H9 (cell line): ENCODE measurements at regions not wholly inside any gene's neighbourhood (a gene's known extent, or its start where the extent isn't known, plus 50 kb on each side); places are given as distances from the start of the nearest gene placed in this dataset.

Experiments used
- DNase-seq: peaks from one replicate; pipeline ENCODE4 v3.0.0-alpha.2; 2017
- H2AFZ ChIP-seq: one replicate; pipeline ENCODE4 v1.6.1; 2013; ENCODE audit warnings: mild to moderate bottlenecking, low read length, control low read depth, moderate library complexity
- H2AK5ac ChIP-seq: 2 replicates; pipeline ENCODE4 v1.6.1; 2013; ENCODE audit warnings: low read length, control low read depth, mixed read lengths; ENCODE audit not compliant: insufficient read length
- H2BK120ac ChIP-seq: one replicate; pipeline ENCODE4 v1.6.1; 2013; ENCODE audit warnings: low read depth, mild to moderate bottlenecking, low read length, control low read depth, inconsistent platforms; ENCODE audit not compliant: poor library complexity, severe bottlenecking
- H2BK12ac ChIP-seq: 2 replicates; pipeline ENCODE4 v1.6.1; 2013; ENCODE audit warnings: low read length, control low read depth, mixed read lengths, low read depth; ENCODE audit not compliant: insufficient read length
- H2BK15ac ChIP-seq: 2 replicates; pipeline ENCODE4 v1.6.1; 2013; ENCODE audit warnings: low read depth, low read length, control low read depth
- H2BK20ac ChIP-seq: one replicate; pipeline ENCODE4 v1.6.1; 2013; ENCODE audit warnings: low read depth, mild to moderate bottlenecking, low read length, control low read depth, inconsistent platforms; ENCODE audit not compliant: poor library complexity, severe bottlenecking
- H2BK5ac ChIP-seq: 2 replicates; pipeline ENCODE4 v1.6.1; 2013; ENCODE audit warnings: low read length, control low read depth, mixed read lengths; ENCODE audit not compliant: insufficient read length
- H3K14ac ChIP-seq: 2 replicates; pipeline ENCODE4 v1.6.1; 2013; ENCODE audit warnings: low read length, control low read depth; ENCODE audit not compliant: insufficient read depth
- H3K18ac ChIP-seq: 2 replicates; pipeline ENCODE4 v1.6.1; 2013; ENCODE audit warnings: low read depth, mild to moderate bottlenecking, mixed read lengths, low read length, control low read depth; ENCODE audit not compliant: insufficient read length
- H3K23ac ChIP-seq: 2 replicates; pipeline ENCODE4 v1.6.1; 2013; ENCODE audit warnings: low read length, control low read depth, mixed read lengths, low read depth; ENCODE audit not compliant: insufficient read length
- H3K23me2 ChIP-seq: 2 replicates; pipeline ENCODE4 v1.6.1; 2013; ENCODE audit warnings: low read depth, mild to moderate bottlenecking, mixed read lengths, low read length, control low read depth; ENCODE audit not compliant: insufficient read length, poor library complexity, severe bottlenecking
- H3K27ac ChIP-seq: 2 replicates; pipeline ENCODE4 v1.5.1; 2013; ENCODE audit warnings: low read length, control low read depth, mixed read lengths, low read depth; ENCODE audit not compliant: insufficient read length
- H3K27me3 ChIP-seq: 2 replicates; pipeline ENCODE4 v1.6.1; 2013; ENCODE audit warnings: low read length, control low read depth, inconsistent platforms; ENCODE audit not compliant: insufficient read depth
- H3K4ac ChIP-seq: 2 replicates; pipeline ENCODE4 v1.6.1; 2013; ENCODE audit warnings: low read depth, mild to moderate bottlenecking, control low read depth, inconsistent platforms, low read length, moderate library complexity
- H3K4me1 ChIP-seq: 2 replicates; pipeline ENCODE4 v1.6.1; 2013; ENCODE audit warnings: low read length, control low read depth, inconsistent platforms; ENCODE audit not compliant: insufficient read depth
- H3K4me2 ChIP-seq: 2 replicates; pipeline ENCODE4 v1.6.1; 2013; ENCODE audit warnings: low read length, control low read depth, mixed read lengths; ENCODE audit not compliant: insufficient read length, insufficient read depth
- H3K56ac ChIP-seq: 2 replicates; pipeline ENCODE4 v1.6.1; 2013; ENCODE audit warnings: low read depth, mild to moderate bottlenecking, mixed read lengths, low read length, control low read depth; ENCODE audit not compliant: insufficient read length
- H3K79me1 ChIP-seq: 2 replicates; pipeline ENCODE4 v1.6.1; 2013; ENCODE audit warnings: low read depth, mild to moderate bottlenecking, moderate library complexity, low read length, control low read depth, inconsistent platforms; ENCODE audit not compliant: insufficient read depth, poor library complexity, severe bottlenecking
- H3K79me2 ChIP-seq: 2 replicates; pipeline ENCODE4 v1.6.1; 2013; ENCODE audit warnings: low read length, control low read depth, inconsistent platforms; ENCODE audit not compliant: insufficient read depth
- H3K9ac ChIP-seq: 2 replicates; pipeline ENCODE4 v1.6.1; 2013; ENCODE audit warnings: low read length, control low read depth, mixed read lengths; ENCODE audit not compliant: insufficient read length; ENCODE audit errors: extremely low read depth
- H3K9me3 ChIP-seq: one replicate; pipeline ENCODE4 v1.6.1; 2013; ENCODE audit warnings: low read depth, low read length, inconsistent platforms; ENCODE audit not compliant: control insufficient read depth
- H3T11ph ChIP-seq: one replicate; pipeline ENCODE4 v1.6.1; 2013; ENCODE audit warnings: mild to moderate bottlenecking, low read length, control low read depth, inconsistent platforms
- H4K20me1 ChIP-seq: one replicate; pipeline ENCODE4 v1.6.1; 2013; ENCODE audit not compliant: control insufficient read depth, insufficient read length, insufficient read depth
- H4K5ac ChIP-seq: 2 replicates; pipeline ENCODE4 v1.6.1; 2013; ENCODE audit warnings: low read depth, mild to moderate bottlenecking, mixed read lengths, low read length, control low read depth; ENCODE audit not compliant: insufficient read length
- H4K8ac ChIP-seq: replicated peaks from 2 replicates; pipeline ENCODE4 v1.6.1; 2013; ENCODE audit warnings: low read length, control low read depth, mixed read lengths, low read depth; ENCODE audit not compliant: insufficient read length
- H4K91ac ChIP-seq: 2 replicates; pipeline ENCODE4 v1.6.1; 2013; ENCODE audit warnings: low read depth, mild to moderate bottlenecking, moderate library complexity, mixed read lengths, low read length, control low read depth; ENCODE audit not compliant: insufficient read length
- H3K27ac Mint-ChIP-seq, 3 experiments: 2 replicates in 2 of 3; 3 replicates in 1 of 3; pipeline ENCODE4 v1.8.0; 2020 to 2021; ENCODE audit warnings: mixed read lengths in 3 of 3, mild to moderate bottlenecking in 1 of 3, moderate library complexity in 1 of 3
- H3K27me3 Mint-ChIP-seq: 2 replicates; pipeline ENCODE4 v1.8.0; 2021; ENCODE audit warnings: low read depth, mild to moderate bottlenecking, moderate library complexity, mixed read lengths
- H3K36me3 Mint-ChIP-seq, 3 experiments: 2 replicates in 2 of 3; 3 replicates in 1 of 3; pipeline ENCODE4 v1.8.0; 2020 to 2021; ENCODE audit warnings: low read depth in 3 of 3, mixed read lengths in 3 of 3; ENCODE audit not compliant: insufficient read depth in 1 of 3
- H3K4me1 Mint-ChIP-seq, 2 experiments: 2 replicates each; pipeline ENCODE4 v1.8.0; 2020; ENCODE audit warnings: mixed read lengths in 2 of 2
- H3K4me3 Mint-ChIP-seq, 2 experiments: 2 replicates in 1 of 2; 3 replicates in 1 of 2; pipeline ENCODE4 v1.8.0; 2020 to 2021; ENCODE audit warnings: mild to moderate bottlenecking in 2 of 2, mixed read lengths in 2 of 2, moderate library complexity in 1 of 2
- H3K9me3 Mint-ChIP-seq, 2 experiments: 2 replicates in 1 of 2; 3 replicates in 1 of 2; pipeline ENCODE4 v1.8.0; 2020; ENCODE audit warnings: mild to moderate bottlenecking in 2 of 2, mixed read lengths in 2 of 2, moderate library complexity in 1 of 2
- WGBS: extraction: QIAGEN DNeasy Blood & Tissue Kit; methylation state at CpG from one replicate; pipeline ENCODE4 v1.1.7; 2013; ENCODE audit warnings: missing lambda C conversion rate, low lambda C conversion rate, mixed read lengths; ENCODE audit not compliant: insufficient read length; ENCODE audit errors: extremely low coverage; 5-methylcytosine and 5-hydroxymethylcytosine counted together
- TF ChIP-seq, protein P1 (sequence below): fragments of 200-600 bp; sonication (generic); conservative IDR thresholded peaks from 3 replicates; pipeline ENCODE4 v1.8.0; 2021; ENCODE audit warnings: antibody characterized with exemption, mild to moderate bottlenecking

DNA sequence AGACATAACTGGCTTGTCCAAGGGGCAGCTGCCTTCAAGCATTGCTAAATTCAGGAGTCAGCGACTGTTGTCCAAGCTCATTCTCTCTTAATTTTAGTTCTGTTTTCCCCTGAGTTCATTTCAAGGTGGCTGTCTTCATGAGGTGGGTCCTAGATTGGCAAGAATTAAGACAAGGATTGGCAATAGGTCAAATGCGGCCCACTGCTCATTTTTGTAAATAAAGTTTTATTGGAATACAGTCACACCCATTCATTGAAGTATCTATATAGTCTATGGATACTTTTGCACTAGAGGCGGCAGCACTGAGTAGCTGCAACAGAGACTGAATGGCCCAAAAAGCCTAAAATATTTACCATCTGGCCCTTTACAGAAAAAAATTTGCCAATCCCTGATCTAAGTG, 73.8 kb downstream of the TMEM114 start:
- H2BK120ac ChIP-seq, result no peak overlapping the region
- no peak overlapping the region for H2BK12ac ChIP-seq
- TF ChIP-seq, protein P1, sequence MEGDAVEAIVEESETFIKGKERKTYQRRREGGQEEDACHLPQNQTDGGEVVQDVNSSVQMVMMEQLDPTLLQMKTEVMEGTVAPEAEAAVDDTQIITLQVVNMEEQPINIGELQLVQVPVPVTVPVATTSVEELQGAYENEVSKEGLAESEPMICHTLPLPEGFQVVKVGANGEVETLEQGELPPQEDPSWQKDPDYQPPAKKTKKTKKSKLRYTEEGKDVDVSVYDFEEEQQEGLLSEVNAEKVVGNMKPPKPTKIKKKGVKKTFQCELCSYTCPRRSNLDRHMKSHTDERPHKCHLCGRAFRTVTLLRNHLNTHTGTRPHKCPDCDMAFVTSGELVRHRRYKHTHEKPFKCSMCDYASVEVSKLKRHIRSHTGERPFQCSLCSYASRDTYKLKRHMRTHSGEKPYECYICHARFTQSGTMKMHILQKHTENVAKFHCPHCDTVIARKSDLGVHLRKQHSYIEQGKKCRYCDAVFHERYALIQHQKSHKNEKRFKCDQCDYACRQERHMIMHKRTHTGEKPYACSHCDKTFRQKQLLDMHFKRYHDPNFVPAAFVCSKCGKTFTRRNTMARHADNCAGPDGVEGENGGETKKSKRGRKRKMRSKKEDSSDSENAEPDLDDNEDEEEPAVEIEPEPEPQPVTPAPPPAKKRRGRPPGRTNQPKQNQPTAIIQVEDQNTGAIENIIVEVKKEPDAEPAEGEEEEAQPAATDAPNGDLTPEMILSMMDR, result 0 out of 3 replicates have a peak, but pooled peaks have one; percentile 14
- no peak overlapping the region for H3K27ac ChIP-seq
- H2BK15ac ChIP-seq, result no peak overlapping the region
- Mint-ChIP-seq H3K27me3 (peaks cover 57% of the 10 kb centered on the region), H3K9me3 (no peaks in the 10 kb centered on the region; a peak in 1 of 5 replicates), H3K36me3 (no peaks in the 10 kb centered on the region), H3K4me3 (no peak overlapping the region), H3K27ac (no peak overlapping the region), H3K4me1 (peaks cover 0 to 4% of the 10 kb centered on the region in 2 experiments; a peak in 2 of 4 replicates)
- no peak for DNase-seq
- no peaks in the 10 kb centered on the region; the same call in 1 of the 2 replicates for H3K27me3 ChIP-seq
- no peaks in the 10 kb centered on the region for H3K9me3 ChIP-seq
- H3K9ac ChIP-seq, result no peak overlapping the region
- H2AK5ac ChIP-seq, result no peak overlapping the region
- H3K14ac ChIP-seq, result no peak overlapping the region
- no peak overlapping the region for H2BK5ac ChIP-seq
- no peak overlapping the region for H2AFZ ChIP-seq
- no peaks in the 10 kb centered on the region for H3K23me2 ChIP-seq
- H3K79me1 ChIP-seq, result no peaks in the 10 kb centered on the region
- no peak overlapping the region for H4K5ac ChIP-seq
- H3K79me2 ChIP-seq, result no peaks in the 10 kb centered on the region
- no peak overlapping the region for H3K56ac ChIP-seq
- no peak overlapping the region for H3K23ac ChIP-seq
- H4K91ac ChIP-seq, result no peak overlapping the region
- H3K4me1 ChIP-seq, result no peaks in the 10 kb centered on the region
- H3K4me2 ChIP-seq, result no peak overlapping the region
- H4K8ac ChIP-seq, result no peak overlapping the region
- no peak overlapping the region for H3K4ac ChIP-seq
- no CpG with 5 or more reads among the region's 3 CpGs for WGBS
- no peaks in the 10 kb centered on the region for H4K20me1 ChIP-seq
- H3T11ph ChIP-seq, result no peak overlapping the region
- H3K18ac ChIP-seq, result no peak overlapping the region
- H2BK20ac ChIP-seq, result no peak overlapping the region
